ENCODE measurements at regions not wholly inside any gene's neighbourhood (a gene's known extent, or its start where the extent isn't known, plus 50 kb on each side); places are given as distances from the start of the nearest gene placed in this dataset.

DNA sequence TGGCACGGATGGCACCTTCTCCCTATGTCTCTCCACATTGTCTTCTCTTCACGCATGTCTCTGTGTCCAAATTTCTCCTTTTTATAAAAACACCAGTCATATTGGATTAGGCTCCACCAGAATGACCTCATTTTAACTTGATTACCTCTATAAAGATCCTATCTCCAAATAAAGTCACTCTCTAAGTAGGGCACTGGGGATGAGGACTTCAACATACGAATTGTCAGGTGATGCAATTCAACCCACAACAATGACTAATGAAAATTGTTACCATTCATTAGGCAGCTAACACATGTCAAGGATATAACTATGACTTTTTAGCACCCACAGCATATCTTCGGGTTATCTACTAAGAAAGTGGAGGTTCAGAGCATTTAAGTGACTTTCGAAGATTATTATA, 55.5 kb upstream of the USP47 start:
- H2AK9ac ChIP-seq (replicated peaks; ENCODE audit: low read depth, low read length, poor library complexity), result no peak overlapping the region
- no peak overlapping the region for H4K8ac ChIP-seq (ENCODE audit: low read depth in 2 of 2, low read length in 2 of 2)
- intact Hi-C loops (cut with micrococcal nuclease), result loop anchor here (5.0 to 10.0 kb wide), 3 partner anchors 521 to 929 kb away; partner anchors contain the start of gene ZBED5
- no peak overlapping the region for H3K18ac ChIP-seq (ENCODE audit: low read depth, low read length)
- no peak overlapping the region for H2BK120ac ChIP-seq (ENCODE audit: low read depth, low read length)
- no peak overlapping the region for H3K4me2 ChIP-seq (ENCODE audit: low read depth, low read length)
- no peaks in the 10 kb centered on the region for H3K9me3 ChIP-seq (ENCODE audit: control insufficient read depth, insufficient read depth, low read length)
- no peaks in the 10 kb centered on the region for H3K9me1 ChIP-seq (ENCODE audit: insufficient read depth, low read length)
- H4K91ac ChIP-seq (ENCODE audit: insufficient read depth, low read depth, low read length), result no peak overlapping the region
- ATAC-seq (ENCODE audit: low read depth) (no peak), DNase-seq (no peak)
- no peaks in the 10 kb centered on the region for H4K20me1 ChIP-seq (ENCODE audit: insufficient read depth, low read length)
- ChIA-PET CTCF (interaction anchor here (0.6 kb wide), 1 partner anchor 88 kb away, joined by 5 read pairs; no protein-coding TSS in a partner anchor), POLR2A (ENCODE audit: unreplicated experiment) (no interaction called here)
- no peak overlapping the region for H2AFZ ChIP-seq (replicated peaks; ENCODE audit: low read length, poor library complexity)
- no peak overlapping the region for H3K23ac ChIP-seq (ENCODE audit: low read depth, low read length)
- dilution Hi-C loops (cut with HindIII; ENCODE audit: low sequenced_read_pairs, unreplicated experiment), result no loop called here
- H3K56ac ChIP-seq (ENCODE audit: extremely low read depth, insufficient read depth, low read length), result no peak overlapping the region
- H3K27me3 ChIP-seq (ENCODE audit: control insufficient read depth, insufficient read depth, low read length), result peaks cover 18% of the 10 kb centered on the region
- TF ChIP-seq MXI1 (IDR thresholded peaks at IDR 0.05; ENCODE audit: borderline replicate concordance, low read depth, low read length), result no peak
- no peak for TF ChIP-seq MAZ (IDR thresholded peaks at IDR 0.05; ENCODE audit: borderline replicate concordance, low read depth, low read length)
- no peak for TF ChIP-seq CEBPB (IDR thresholded peaks at IDR 0.05; ENCODE audit: low read depth, low read length)
- no peak for TF ChIP-seq POLR2A (IDR thresholded peaks at IDR 0.05; ENCODE audit: low read depth, low read length)
- no peak for TF ChIP-seq CHD1 (IDR thresholded peaks at IDR 0.05; ENCODE audit: low read depth, low read length)
- no peak for TF ChIP-seq BHLHE40 (IDR thresholded peaks at IDR 0.05; ENCODE audit: low read depth, low read length)
- TF ChIP-seq RFX5 (IDR thresholded peaks at IDR 0.05; ENCODE audit: low read depth, low read length), result no peak
- no peak for TF ChIP-seq NFE2L2 (IDR thresholded peaks at IDR 0.05; ENCODE audit: low read depth, low read length)
- TF ChIP-seq MAFK (IDR thresholded peaks at IDR 0.05; ENCODE audit: low read depth, low read length), result no peak
- no peak for TF ChIP-seq RCOR1 (IDR thresholded peaks at IDR 0.05; ENCODE audit: insufficient replicate concordance, low read length)
- TF ChIP-seq, protein P1, sequence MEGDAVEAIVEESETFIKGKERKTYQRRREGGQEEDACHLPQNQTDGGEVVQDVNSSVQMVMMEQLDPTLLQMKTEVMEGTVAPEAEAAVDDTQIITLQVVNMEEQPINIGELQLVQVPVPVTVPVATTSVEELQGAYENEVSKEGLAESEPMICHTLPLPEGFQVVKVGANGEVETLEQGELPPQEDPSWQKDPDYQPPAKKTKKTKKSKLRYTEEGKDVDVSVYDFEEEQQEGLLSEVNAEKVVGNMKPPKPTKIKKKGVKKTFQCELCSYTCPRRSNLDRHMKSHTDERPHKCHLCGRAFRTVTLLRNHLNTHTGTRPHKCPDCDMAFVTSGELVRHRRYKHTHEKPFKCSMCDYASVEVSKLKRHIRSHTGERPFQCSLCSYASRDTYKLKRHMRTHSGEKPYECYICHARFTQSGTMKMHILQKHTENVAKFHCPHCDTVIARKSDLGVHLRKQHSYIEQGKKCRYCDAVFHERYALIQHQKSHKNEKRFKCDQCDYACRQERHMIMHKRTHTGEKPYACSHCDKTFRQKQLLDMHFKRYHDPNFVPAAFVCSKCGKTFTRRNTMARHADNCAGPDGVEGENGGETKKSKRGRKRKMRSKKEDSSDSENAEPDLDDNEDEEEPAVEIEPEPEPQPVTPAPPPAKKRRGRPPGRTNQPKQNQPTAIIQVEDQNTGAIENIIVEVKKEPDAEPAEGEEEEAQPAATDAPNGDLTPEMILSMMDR (conservative IDR thresholded peaks at IDR 0.05; ENCODE audit: low read depth, low read length), result no peak
- TF ChIP-seq SMC3 (IDR thresholded peaks at IDR 0.05; ENCODE audit: low read depth, low read length), result no peak
- TF ChIP-seq FOS (IDR thresholded peaks at IDR 0.05; ENCODE audit: low read depth, low read length), result no peak
- H2BK15ac ChIP-seq (ENCODE audit: low read depth, low read length), result no peak overlapping the region
- no peak overlapping the region for H3K4ac ChIP-seq (ENCODE audit: low read depth, low read length)
- no peak overlapping the region for H2BK5ac ChIP-seq (ENCODE audit: low read depth, low read length, poor library complexity, severe bottlenecking)
- no peak overlapping the region for H3K9ac ChIP-seq (ENCODE audit: low read depth, low read length)
- WGBS, 2 experiments (ENCODE audit: extremely low coverage in 2 of 2, insufficient read length in 1 of 2), result 80% methylated on average over 1 of the region's 5 CpGs; no CpG with 5 or more reads in 1 of the 2 experiments
- no peak overlapping the region for H2AK5ac ChIP-seq (ENCODE audit: low read depth, low read length)
- no peaks in the 10 kb centered on the region for H3K79me1 ChIP-seq (ENCODE audit: low read depth in 1 of 2, low read length in 2 of 2)
- H3K14ac ChIP-seq (replicated peaks; ENCODE audit: low read depth, low read length), result no peak overlapping the region
- no peak overlapping the region for H2BK20ac ChIP-seq (ENCODE audit: low read depth, low read length)
- H3K4me3 ChIP-seq (ENCODE audit: insufficient read depth, low read depth, low read length), result no peak overlapping the region
- no peaks in the 10 kb centered on the region for H3K36me3 ChIP-seq (ENCODE audit: control insufficient read depth, insufficient read depth, low read length)
- H4K5ac ChIP-seq (ENCODE audit: low read depth, low read length), result no peak overlapping the region
- no TSS peak for BruUV-seq (replicated peaks)
- in situ Hi-C loops (cut with MboI; ENCODE audit: low sequenced_read_pairs), result loop anchor here (5.0 kb wide), 3 partner anchors 759 to 994 kb away; no protein-coding TSS in a partner anchor
- no peaks in the 10 kb centered on the region for H3K4me1 ChIP-seq (ENCODE audit: control insufficient read depth, insufficient read depth, low read length)
- H3K27ac ChIP-seq (ENCODE audit: insufficient read depth, low read length), result no peak overlapping the region

Data from IMR-90 (cell line).